CD14-positive monocyte (primary cell): ENCODE measurements at regions not wholly inside any gene's neighbourhood (a gene's known extent, or its start where the extent isn't known, plus 50 kb on each side); places are given as distances from the start of the nearest gene placed in this dataset.

ENCODE experiments used
- DNase-seq, 3 donors: peaks; one replicate each; pipeline ENCODE4 v3.0.0-alpha.2; 2011 to 2022
- H2AFZ ChIP-seq: 2 replicates; pipeline ENCODE4 v1.6.0; 2012; ENCODE audit warnings: mild to moderate bottlenecking, low read depth, low read length, inconsistent platforms; ENCODE audit not compliant: insufficient read depth, poor library complexity, severe bottlenecking
- H3K27ac ChIP-seq, 2 donors: 1 replicate in 1 of 2; 2 replicates in 1 of 2; pipeline ENCODE4 v1.5.1; 2012 to 2013; ENCODE audit warnings: low read length in 2 of 2, control low read depth in 1 of 2, inconsistent platforms in 1 of 2, low read depth in 1 of 2, mild to moderate bottlenecking in 1 of 2
- H3K27me3 ChIP-seq, 2 donors: one replicate each; pipeline versions ENCODE4 v1.6.0 to v1.6.1; 2011 to 2013; ENCODE audit warnings: low read length in 2 of 2; ENCODE audit not compliant: control insufficient read depth in 2 of 2, insufficient read depth in 2 of 2
- H3K36me3 ChIP-seq, 2 donors: replicated peaks in 1 of 2; 1 replicate in 1 of 2; 2 replicates in 1 of 2; pipeline versions ENCODE4 v1.5.1 to v1.6.1; 2012 to 2013; ENCODE audit warnings: low read length in 2 of 2, control low read depth in 1 of 2, inconsistent platforms in 1 of 2, mild to moderate bottlenecking in 1 of 2; ENCODE audit not compliant: insufficient read depth in 2 of 2, control insufficient read depth in 1 of 2
- H3K4me1 ChIP-seq, 2 donors: 1 replicate in 1 of 2; 2 replicates in 1 of 2; pipeline versions ENCODE4 v1.5.1 to v1.6.1; 2012 to 2013; ENCODE audit warnings: low read length in 2 of 2, control low read depth in 1 of 2, inconsistent platforms in 1 of 2, mild to moderate bottlenecking in 1 of 2, moderate library complexity in 1 of 2; ENCODE audit not compliant: insufficient read depth in 2 of 2, control insufficient read depth in 1 of 2
- H3K4me2 ChIP-seq: replicated peaks from 2 replicates; pipeline ENCODE3; 2012; ENCODE audit warnings: low read length, moderate library complexity, mild to moderate bottlenecking; ENCODE audit not compliant: poor library complexity, severe bottlenecking; ENCODE audit errors: extremely low read depth
- H3K4me3 ChIP-seq, 3 experiments: fragments of 200-600 bp in 1 of 3; sonication (generic) in 1 of 3; replicated peaks in 1 of 3; 1 replicate in 2 of 3; 2 replicates in 1 of 3; pipeline ENCODE4 v1.5.1; 2011 to 2013; ENCODE audit warnings: low read length in 3 of 3, mild to moderate bottlenecking in 3 of 3, control low read depth in 2 of 3, low read depth in 2 of 3, inconsistent platforms in 1 of 3, moderate library complexity in 1 of 3
- H3K79me2 ChIP-seq: 2 replicates; pipeline ENCODE4 v1.6.0; 2012; ENCODE audit warnings: mild to moderate bottlenecking, control low read depth, inconsistent platforms, low read length, moderate library complexity; ENCODE audit not compliant: insufficient read depth
- H3K9ac ChIP-seq: 2 replicates; pipeline ENCODE4 v1.6.0; 2017; ENCODE audit warnings: low read length, mild to moderate bottlenecking; ENCODE audit not compliant: insufficient read depth, poor library complexity, severe bottlenecking
- H3K9me3 ChIP-seq, 2 donors: replicated peaks in 1 of 2; 1 replicate in 1 of 2; 2 replicates in 1 of 2; pipeline versions ENCODE4 v1.5.1 to v1.6.1; 2012 to 2013; ENCODE audit warnings: low read length in 2 of 2, control low read depth in 1 of 2; ENCODE audit not compliant: control insufficient read depth in 1 of 2, insufficient read depth in 1 of 2
- H4K20me1 ChIP-seq: 2 replicates; pipeline ENCODE4 v1.6.0; 2012; ENCODE audit warnings: mild to moderate bottlenecking, low read length, control low read depth, moderate library complexity; ENCODE audit not compliant: insufficient read depth
- H3K27ac Mint-ChIP-seq, 7 donors: one replicate each; pipeline ENCODE4 v1.8.0; 2020; ENCODE audit warnings: mild to moderate bottlenecking in 7 of 7, mixed read lengths in 7 of 7, moderate library complexity in 6 of 7, inconsistent platforms in 2 of 7
- H3K27me3 Mint-ChIP-seq, 3 donors: one replicate each; pipeline ENCODE4 v1.8.0; 2021 to 2022; ENCODE audit warnings: low read depth in 3 of 3, mild to moderate bottlenecking in 3 of 3, mixed read lengths in 3 of 3, moderate library complexity in 3 of 3, inconsistent platforms in 1 of 3
- H3K36me3 Mint-ChIP-seq, 2 donors: one replicate each; pipeline ENCODE4 v1.8.0; 2020; ENCODE audit warnings: mixed read lengths in 2 of 2, inconsistent platforms in 1 of 2, mild to moderate bottlenecking in 1 of 2
- H3K4me1 Mint-ChIP-seq: one replicate; pipeline ENCODE4 v1.8.0; 2020; ENCODE audit warnings: mild to moderate bottlenecking, mixed read lengths
- H3K4me3 Mint-ChIP-seq, 2 donors: one replicate each; pipeline ENCODE4 v1.8.0; 2020; ENCODE audit warnings: mild to moderate bottlenecking in 2 of 2, mixed read lengths in 2 of 2, moderate library complexity in 1 of 2
- H3K9me3 Mint-ChIP-seq, 7 donors: one replicate each; pipeline ENCODE4 v1.8.0; 2020 to 2022; ENCODE audit warnings: mixed read lengths in 7 of 7, mild to moderate bottlenecking in 6 of 7, moderate library complexity in 6 of 7, inconsistent platforms in 2 of 7
- WGBS: methylation state at CpG from one replicate; pipeline ENCODE4 v1.1.5; 2013; ENCODE audit warnings: missing lambda C conversion rate; ENCODE audit not compliant: insufficient coverage; 5-methylcytosine and 5-hydroxymethylcytosine counted together
- intact Hi-C, 2 donors: fragments of 100-400 bp; cut with micrococcal nuclease; formaldehyde crosslinking; loops; one replicate each; pipeline versions ENCODE4 v1.15.0 to v1.15.1; 2023
- TF ChIP-seq, protein P1 (sequence below): fragments of 200-600 bp; IDR thresholded peaks from one replicate; pipeline ENCODE4 v1.8.0; 2022; ENCODE audit warnings: antibody characterized with exemption, mild to moderate bottlenecking

DNA sequence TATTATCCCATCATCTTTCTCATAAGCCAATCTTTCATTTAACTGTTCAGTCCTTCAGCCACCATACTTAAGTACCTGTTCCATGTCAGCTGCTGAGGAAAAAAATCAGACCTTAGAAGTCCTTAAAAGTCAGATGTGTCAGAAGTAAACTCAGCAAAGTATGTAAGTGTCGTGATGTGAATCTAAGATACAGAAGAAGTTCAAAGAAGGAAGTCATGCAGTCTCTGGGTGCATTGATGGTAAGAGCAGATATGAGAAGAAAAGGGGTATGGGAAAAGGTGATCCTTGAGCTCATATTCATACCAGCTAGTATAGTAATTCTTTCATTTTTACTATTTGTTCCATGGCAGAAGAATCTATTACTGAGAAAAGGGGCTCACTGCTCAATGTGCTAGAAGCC is 259.4 kb upstream of the CD180 start:
- H3K9ac ChIP-seq, result no peak overlapping the region
- H3K79me2 ChIP-seq, result no peaks in the 10 kb centered on the region
- Mint-ChIP-seq H3K9me3 (peaks cover 0 to 11% (median 2%) of the 10 kb centered on the region in 7 donors), H3K36me3 (no peaks in the 10 kb centered on the region), H3K4me1 (no peaks in the 10 kb centered on the region), H3K4me3 (no peak overlapping the region), H3K27me3 (no peaks in the 10 kb centered on the region), H3K27ac (no peak overlapping the region)
- no peak overlapping the region for H3K4me3 ChIP-seq
- intact Hi-C loops, result no loop called here
- H4K20me1 ChIP-seq, result no peaks in the 10 kb centered on the region
- no peaks in the 10 kb centered on the region for H3K4me1 ChIP-seq
- peaks cover 0 to 6% of the 10 kb centered on the region in 2 donors for H3K9me3 ChIP-seq
- H3K36me3 ChIP-seq, result no peaks in the 10 kb centered on the region
- 75% methylated on average over 1 of the region's 1 CpG for WGBS
- TF ChIP-seq, protein P1, sequence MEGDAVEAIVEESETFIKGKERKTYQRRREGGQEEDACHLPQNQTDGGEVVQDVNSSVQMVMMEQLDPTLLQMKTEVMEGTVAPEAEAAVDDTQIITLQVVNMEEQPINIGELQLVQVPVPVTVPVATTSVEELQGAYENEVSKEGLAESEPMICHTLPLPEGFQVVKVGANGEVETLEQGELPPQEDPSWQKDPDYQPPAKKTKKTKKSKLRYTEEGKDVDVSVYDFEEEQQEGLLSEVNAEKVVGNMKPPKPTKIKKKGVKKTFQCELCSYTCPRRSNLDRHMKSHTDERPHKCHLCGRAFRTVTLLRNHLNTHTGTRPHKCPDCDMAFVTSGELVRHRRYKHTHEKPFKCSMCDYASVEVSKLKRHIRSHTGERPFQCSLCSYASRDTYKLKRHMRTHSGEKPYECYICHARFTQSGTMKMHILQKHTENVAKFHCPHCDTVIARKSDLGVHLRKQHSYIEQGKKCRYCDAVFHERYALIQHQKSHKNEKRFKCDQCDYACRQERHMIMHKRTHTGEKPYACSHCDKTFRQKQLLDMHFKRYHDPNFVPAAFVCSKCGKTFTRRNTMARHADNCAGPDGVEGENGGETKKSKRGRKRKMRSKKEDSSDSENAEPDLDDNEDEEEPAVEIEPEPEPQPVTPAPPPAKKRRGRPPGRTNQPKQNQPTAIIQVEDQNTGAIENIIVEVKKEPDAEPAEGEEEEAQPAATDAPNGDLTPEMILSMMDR, result no peak
- H3K4me2 ChIP-seq, result no peak overlapping the region
- no peak overlapping the region for H3K27ac ChIP-seq
- H3K27me3 ChIP-seq, result no peaks in the 10 kb centered on the region
- H2AFZ ChIP-seq, result no peak overlapping the region
- DNase-seq, result no peak

DNA sequence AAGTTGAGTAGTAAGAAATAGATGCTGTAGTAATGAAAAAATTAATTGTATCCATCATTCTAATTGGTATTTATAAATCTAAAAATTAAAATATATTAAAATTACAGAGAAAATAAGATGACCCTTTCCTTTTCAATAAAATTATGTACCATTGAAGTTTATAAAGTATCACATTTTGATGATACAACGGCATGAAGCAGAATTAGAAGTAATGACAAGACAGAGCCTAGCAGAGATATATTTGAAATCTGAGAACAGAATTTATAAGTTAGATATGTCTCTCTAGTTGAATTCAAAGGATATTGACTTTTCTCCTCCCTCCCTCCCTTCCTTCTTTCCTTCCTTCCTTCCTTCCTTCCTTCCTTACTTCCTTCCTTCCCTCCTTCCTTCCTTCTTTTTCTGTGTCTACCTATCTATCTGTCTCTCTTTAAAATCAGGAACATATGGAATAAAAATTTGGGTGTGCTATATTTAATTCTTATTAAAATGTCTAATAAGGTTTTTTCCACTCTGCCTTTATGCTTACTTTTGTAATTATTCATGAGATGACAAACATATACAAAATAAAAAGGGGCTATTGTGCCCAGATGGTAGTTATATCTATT is 258.5 kb upstream of the CD180 start:
- H3K27ac Mint-ChIP-seq, result no peak overlapping the region
- Histone ChIP-seq H3K9me3 (peaks cover 0 to 6% of the 10 kb centered on the region in 2 donors), H3K36me3 (no peaks in the 10 kb centered on the region), H3K4me1 (no peaks in the 10 kb centered on the region), H3K9ac (no peak overlapping the region), H3K27me3 (no peaks in the 10 kb centered on the region), H3K79me2 (no peaks in the 10 kb centered on the region), H3K4me2 (no peak overlapping the region), H2AFZ (no peak overlapping the region), H3K4me3 (no peak overlapping the region), H3K27ac (no peak overlapping the region), H4K20me1 (no peaks in the 10 kb centered on the region)
- no peaks in the 10 kb centered on the region for H3K27me3 Mint-ChIP-seq
- no peaks in the 10 kb centered on the region for H3K4me1 Mint-ChIP-seq
- DNase-seq, result no peak
- TF ChIP-seq, protein P1, result no peak
- no peak overlapping the region for H3K4me3 Mint-ChIP-seq
- intact Hi-C loops, result no loop called here
- no CpG with 5 or more reads among the region's 1 CpG for WGBS
- H3K36me3 Mint-ChIP-seq, result no peaks in the 10 kb centered on the region
- peaks cover 0 to 11% (median 2%) of the 10 kb centered on the region in 7 donors for H3K9me3 Mint-ChIP-seq
